Subcutaneous abdominal adipose tissue (tissue), 5 donors: ENCODE measurements at regions not wholly inside any gene's neighbourhood (a gene's known extent, or its start where the extent isn't known, plus 50 kb on each side); places are given as distances from the start of the nearest gene placed in this dataset.

Source experiments
- H3K27ac ChIP-seq: one replicate; pipeline ENCODE4 v1.7.0; 2013; ENCODE audit warnings: low read depth, mild to moderate bottlenecking, inconsistent platforms, low read length, moderate library complexity
- H3K27me3 ChIP-seq, 5 donors: one replicate each; pipeline ENCODE4 v1.7.0; 2013; ENCODE audit warnings: low read length in 5 of 5, inconsistent platforms in 1 of 5; ENCODE audit not compliant: control insufficient read depth in 5 of 5, insufficient read depth in 4 of 5
- H3K36me3 ChIP-seq, 5 donors: one replicate each; pipeline ENCODE4 v1.7.0; 2013; ENCODE audit warnings: low read length in 5 of 5; ENCODE audit not compliant: control insufficient read depth in 5 of 5, insufficient read depth in 5 of 5
- H3K4me1 ChIP-seq, 5 donors: one replicate each; pipeline ENCODE4 v1.7.0; 2013; ENCODE audit warnings: low read length in 5 of 5, mild to moderate bottlenecking in 3 of 5, moderate library complexity in 1 of 5; ENCODE audit not compliant: control insufficient read depth in 5 of 5, insufficient read depth in 5 of 5
- H3K4me3 ChIP-seq, 5 donors: one replicate each; pipeline ENCODE4 v1.7.0; 2013; ENCODE audit warnings: low read length in 5 of 5, low read depth in 1 of 5
- H3K9ac ChIP-seq, 5 donors: one replicate each; pipeline ENCODE4 v1.7.0; 2013; ENCODE audit warnings: low read length in 5 of 5, mild to moderate bottlenecking in 4 of 5, moderate library complexity in 3 of 5
- H3K9me3 ChIP-seq, 5 donors: one replicate each; pipeline ENCODE4 v1.7.0; 2013; ENCODE audit warnings: low read length in 5 of 5; ENCODE audit not compliant: control insufficient read depth in 5 of 5
- donor health status: healthy.
- donor health status: healthy.
- donor health status: healthy.
- donor health status: healthy.
- donor health status: healthy.

DNA sequence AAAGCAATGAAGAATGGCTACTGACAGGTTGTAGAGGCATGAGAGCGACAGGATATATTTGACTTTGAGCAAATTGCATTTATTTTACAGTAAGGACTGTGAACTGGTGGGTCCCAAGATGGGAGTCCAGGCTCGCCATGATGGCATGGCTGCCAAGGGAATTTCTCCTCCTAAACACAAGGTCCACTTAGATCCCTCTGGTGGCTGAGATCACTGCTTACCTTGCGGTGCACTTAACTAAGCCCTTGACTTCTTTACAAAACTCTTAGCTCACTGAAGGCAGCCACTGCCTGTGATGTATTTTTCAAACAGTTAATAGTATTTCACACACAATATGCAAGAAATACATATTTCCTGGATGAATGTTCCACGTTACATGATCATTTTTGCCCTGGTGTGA is 50.3 kb upstream of the SORBS2 start:
- Histone ChIP-seq H3K4me3 (no peak overlapping the region), H3K4me1 (peaks cover 0 to 9% (median 0%) of the 10 kb centered on the region in 5 donors), H3K27ac (no peak overlapping the region), H3K9me3 (peaks cover 0 to 2% (median 0%) of the 10 kb centered on the region in 5 donors), H3K9ac (no peak overlapping the region), H3K36me3 (no peaks in the 10 kb centered on the region), H3K27me3 (no peaks in the 10 kb centered on the region)

DNA sequence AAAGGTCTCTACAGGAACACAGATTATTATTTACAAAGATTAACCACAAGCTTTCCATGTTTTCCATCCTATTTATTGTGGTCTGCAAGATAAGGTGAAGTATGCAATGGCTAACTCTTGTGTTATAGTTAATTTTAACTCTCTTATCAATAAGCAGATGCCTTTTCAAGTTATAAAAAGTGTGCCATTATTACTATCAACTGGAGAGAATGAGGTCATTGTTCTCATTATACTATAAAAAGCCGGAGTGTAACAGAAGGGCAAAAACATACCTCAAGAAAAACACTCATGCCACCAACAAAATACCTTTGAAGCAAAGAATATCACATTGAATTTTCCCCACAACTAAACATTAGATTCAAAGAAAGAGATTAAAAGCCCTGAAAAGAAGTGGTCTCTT is 52.0 kb upstream of the SORBS2 start:
- no peaks in the 10 kb centered on the region for H3K27me3 ChIP-seq
- no peak overlapping the region for H3K9ac ChIP-seq
- H3K9me3 ChIP-seq: no peaks in the 10 kb centered on the region
- H3K27ac ChIP-seq: no peak overlapping the region
- no peak overlapping the region for H3K4me3 ChIP-seq
- H3K4me1 ChIP-seq: peaks cover 0 to 9% (median 0%) of the 10 kb centered on the region in 5 donors
- H3K36me3 ChIP-seq: no peaks in the 10 kb centered on the region

DNA sequence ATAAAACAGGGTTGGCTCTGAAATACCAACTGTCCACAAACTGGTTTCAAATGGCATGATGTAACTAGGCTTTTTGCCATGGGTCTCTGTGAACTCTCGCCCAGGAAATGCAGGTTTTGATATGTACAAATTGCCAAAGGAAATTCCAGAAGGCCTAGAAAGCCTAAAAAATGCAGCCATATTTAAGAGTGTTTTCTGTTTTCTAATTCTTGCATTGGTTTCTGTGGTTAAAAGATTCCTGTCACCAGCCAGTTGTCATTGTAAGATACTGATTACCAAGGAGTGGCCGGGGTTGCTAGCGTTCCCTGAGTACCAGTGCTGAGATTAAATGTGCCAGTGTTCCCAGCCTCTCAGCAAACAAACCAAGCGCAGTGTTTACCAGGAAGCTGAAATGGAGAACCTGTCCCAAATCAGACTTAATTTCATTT is 53.9 kb upstream of the SORBS2 start:
- Histone ChIP-seq H3K4me3 (no peak overlapping the region), H3K9ac (peak overlapping the region in 1 of 5 donors; percentile 5), H3K4me1 (peaks cover 0 to 9% (median 0%) of the 10 kb centered on the region in 5 donors), H3K27ac (no peak overlapping the region), H3K9me3 (no peaks in the 10 kb centered on the region), H3K27me3 (no peaks in the 10 kb centered on the region), H3K36me3 (no peaks in the 10 kb centered on the region)

DNA sequence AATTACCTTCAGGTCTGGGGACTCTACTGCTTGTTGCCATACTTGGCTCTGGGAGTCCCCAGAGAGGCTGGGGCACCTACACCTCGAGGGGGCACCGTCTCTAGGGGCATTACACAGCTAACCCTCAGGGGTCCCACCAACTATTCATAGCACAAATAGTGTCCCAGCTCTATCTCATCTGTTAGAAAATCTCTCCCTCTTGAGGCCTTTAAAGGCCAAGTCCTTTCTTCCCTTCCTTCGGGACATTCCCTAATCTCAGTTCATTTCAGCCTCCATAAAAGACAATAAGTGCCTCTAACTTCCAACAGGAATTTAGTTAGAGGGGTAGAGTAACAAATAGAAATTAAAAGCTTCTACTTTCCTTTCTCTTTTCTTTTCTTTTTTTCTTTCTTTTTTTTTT is 55.8 kb upstream of the SORBS2 start:
- Histone ChIP-seq H3K4me1 (peaks cover 0 to 9% (median 0%) of the 10 kb centered on the region in 5 donors), H3K9ac (no peak overlapping the region), H3K4me3 (no peak overlapping the region), H3K36me3 (no peaks in the 10 kb centered on the region), H3K27ac (no peak overlapping the region), H3K27me3 (no peaks in the 10 kb centered on the region), H3K9me3 (no peaks in the 10 kb centered on the region)

DNA sequence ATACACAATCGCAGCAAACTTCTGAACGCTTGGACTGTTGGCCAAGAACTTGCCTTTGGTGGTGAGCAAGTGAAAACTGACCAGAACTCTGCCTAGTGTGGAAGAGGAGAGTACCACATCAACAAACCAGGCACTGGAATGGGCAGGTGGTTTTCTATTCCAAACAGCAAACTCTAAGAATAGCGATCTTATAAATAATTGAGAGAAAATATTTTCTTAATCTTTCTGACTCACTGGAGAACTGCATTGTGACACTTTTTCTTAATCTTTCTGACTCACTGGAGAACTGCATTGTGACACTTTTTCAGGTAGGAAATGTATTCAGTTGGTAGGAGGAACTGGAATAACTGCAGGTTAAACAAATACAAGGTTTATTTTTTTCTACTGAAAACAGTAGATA is 57.0 kb upstream of the SORBS2 start:
- no peaks in the 10 kb centered on the region for H3K27me3 ChIP-seq
- peaks cover 0 to 9% (median 0%) of the 10 kb centered on the region in 5 donors for H3K4me1 ChIP-seq
- H3K36me3 ChIP-seq: no peaks in the 10 kb centered on the region
- H3K4me3 ChIP-seq: no peak overlapping the region
- H3K9ac ChIP-seq: no peak overlapping the region
- H3K9me3 ChIP-seq: no peaks in the 10 kb centered on the region
- no peak overlapping the region for H3K27ac ChIP-seq

DNA sequence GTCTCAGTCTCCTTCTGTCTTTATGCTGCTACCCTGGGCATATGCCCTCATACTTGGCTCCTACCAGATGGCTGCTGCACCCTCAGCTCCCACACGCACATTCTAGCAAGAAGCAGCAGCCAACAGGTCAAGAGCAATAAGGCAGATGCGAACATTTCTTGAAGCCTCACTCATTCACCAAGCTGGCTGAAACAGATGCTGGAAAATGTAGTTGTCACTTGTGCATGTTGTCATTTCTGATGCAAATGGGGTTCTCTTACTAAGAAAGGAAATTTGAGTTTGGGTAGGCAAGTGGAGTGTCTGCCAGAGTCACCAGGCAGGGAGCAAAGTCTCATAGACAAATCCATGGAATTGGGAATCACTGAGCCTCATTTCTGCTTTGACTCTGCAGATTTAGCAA is 57.4 kb upstream of the SORBS2 start:
- no peak overlapping the region for H3K4me3 ChIP-seq
- H3K36me3 ChIP-seq: no peaks in the 10 kb centered on the region
- no peaks in the 10 kb centered on the region for H3K9me3 ChIP-seq
- H3K9ac ChIP-seq: no peak overlapping the region
- no peak overlapping the region for H3K27ac ChIP-seq
- H3K4me1 ChIP-seq: peaks cover 0 to 9% (median 0%) of the 10 kb centered on the region in 5 donors
- H3K27me3 ChIP-seq: no peaks in the 10 kb centered on the region

DNA sequence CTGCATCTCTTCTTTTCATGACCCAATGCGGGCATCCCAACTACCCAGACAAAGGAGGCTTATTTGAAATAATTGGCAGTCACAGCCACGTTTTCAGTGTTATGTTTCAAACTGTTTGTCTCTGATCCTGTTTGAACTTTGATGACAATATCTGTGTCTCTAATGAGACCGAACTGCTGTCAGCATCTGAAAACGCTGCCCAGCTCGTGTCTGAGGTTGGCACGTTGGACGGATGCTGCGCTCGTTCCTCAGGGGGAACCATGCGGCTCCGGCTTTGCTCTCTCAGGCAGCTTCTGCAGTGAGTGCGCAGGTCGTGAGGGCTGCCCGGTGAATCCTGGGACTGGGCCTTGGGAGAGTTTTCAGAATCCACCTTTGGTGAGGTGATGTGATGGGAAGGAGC is 58.4 kb upstream of the SORBS2 start:
- H3K27me3 ChIP-seq: no peaks in the 10 kb centered on the region
- no peaks in the 10 kb centered on the region for H3K9me3 ChIP-seq
- no peak overlapping the region for H3K9ac ChIP-seq
- H3K4me1 ChIP-seq: peaks cover 0 to 8% (median 0%) of the 10 kb centered on the region in 5 donors
- no peaks in the 10 kb centered on the region for H3K36me3 ChIP-seq
- no peak overlapping the region for H3K4me3 ChIP-seq
- H3K27ac ChIP-seq: no peak overlapping the region

DNA sequence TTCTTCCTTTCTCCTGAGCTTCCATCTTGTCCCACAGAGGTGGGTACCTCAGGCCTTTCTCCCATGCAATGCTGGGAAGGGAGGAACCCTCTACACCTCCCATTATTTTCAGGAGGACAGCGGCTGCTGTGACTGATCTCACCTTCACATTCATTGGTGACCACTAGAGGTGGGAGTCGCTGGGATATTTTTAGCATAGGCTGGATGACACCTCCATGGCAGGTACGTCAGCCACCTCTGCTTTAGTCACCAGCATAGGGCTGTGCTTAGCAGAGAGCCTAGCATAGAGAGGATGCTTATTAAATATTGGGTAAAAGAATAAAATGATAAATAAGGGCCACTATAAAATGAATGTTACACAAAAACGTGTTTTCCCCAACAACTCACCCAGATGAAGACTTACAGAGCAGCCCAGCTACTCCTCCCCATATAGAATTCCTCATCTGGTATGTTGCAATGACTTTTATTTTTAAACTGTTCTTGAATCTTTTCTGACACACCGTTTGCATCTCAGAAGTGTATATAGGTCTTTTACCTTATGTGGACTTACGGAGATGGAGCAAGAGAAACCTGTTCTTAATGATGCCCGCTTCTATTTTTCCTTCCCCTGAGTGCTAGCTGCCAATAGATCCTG is 60.9 kb upstream of the SORBS2 start:
- Histone ChIP-seq H3K36me3 (no peaks in the 10 kb centered on the region), H3K4me3 (no peak overlapping the region), H3K9ac (no peak overlapping the region), H3K4me1 (no peaks in the 10 kb centered on the region), H3K9me3 (no peaks in the 10 kb centered on the region), H3K27ac (no peak overlapping the region), H3K27me3 (no peaks in the 10 kb centered on the region)

DNA sequence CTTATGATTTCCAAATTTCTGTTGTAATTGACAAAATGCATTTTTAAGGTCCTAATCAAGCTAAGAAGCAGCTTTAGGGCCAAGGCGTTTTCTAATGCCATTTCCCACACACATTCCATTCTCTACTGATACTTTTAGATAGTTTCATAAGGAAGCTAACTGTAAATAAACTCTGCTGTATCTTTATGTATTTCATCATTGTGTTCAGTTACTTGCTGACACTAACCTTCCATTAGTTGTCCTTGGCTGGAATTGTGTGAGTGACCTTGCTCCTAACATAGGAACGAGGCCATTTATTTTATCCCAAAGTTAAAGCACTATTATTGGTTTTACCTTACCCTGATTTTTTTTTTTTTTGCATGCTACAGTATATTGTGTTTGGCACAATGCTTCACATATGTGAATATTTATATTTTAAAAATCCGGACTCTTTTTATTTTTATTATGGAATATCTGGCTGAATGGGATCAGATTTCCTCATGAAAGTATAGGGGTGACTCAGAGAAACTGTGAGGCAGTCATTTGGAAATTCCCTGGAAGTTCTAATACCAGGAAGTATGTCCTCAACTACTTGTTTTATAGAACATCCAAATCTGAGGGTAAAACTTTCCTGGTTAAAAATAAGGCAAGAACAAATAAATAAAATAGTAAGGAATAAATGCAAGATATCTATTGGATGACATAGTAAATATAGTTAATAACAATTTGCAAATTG is 62.7 kb upstream of the SORBS2 start:
- Histone ChIP-seq H3K4me3 (no peak overlapping the region), H3K27me3 (no peaks in the 10 kb centered on the region), H3K9me3 (no peaks in the 10 kb centered on the region), H3K9ac (no peak overlapping the region), H3K36me3 (no peaks in the 10 kb centered on the region), H3K27ac (no peak overlapping the region), H3K4me1 (no peaks in the 10 kb centered on the region)

DNA sequence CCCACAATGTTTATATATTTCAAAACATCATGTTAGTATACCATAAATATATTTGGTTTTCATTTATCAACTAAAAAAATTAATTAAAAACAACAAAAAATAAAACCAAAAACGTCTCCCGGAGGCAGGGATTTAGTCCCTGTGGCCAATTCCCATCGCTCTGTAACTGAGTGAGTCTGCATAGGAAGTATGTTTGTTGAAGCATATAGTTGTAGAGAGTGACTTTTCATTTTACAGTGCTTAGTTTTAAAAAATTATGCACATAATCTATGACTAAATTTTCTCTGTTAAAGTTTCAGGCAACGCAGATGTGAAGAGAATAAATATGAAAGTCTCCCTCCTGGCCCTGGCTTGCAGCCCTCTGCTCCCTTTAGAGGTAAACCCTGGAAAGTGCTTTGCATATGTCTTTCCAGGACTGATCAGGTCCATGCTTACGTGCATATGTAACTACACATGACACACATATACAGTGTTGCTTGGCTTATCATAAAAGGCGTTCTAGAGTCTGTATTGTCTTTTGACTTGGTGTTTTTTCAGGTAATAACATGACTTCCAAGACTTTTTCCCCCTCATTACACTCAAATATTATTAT is 63.4 kb upstream of the SORBS2 start:
- no peaks in the 10 kb centered on the region for H3K9me3 ChIP-seq
- H3K27ac ChIP-seq: no peak overlapping the region
- no peaks in the 10 kb centered on the region for H3K27me3 ChIP-seq
- no peaks in the 10 kb centered on the region for H3K36me3 ChIP-seq
- H3K9ac ChIP-seq: no peak overlapping the region
- no peaks in the 10 kb centered on the region for H3K4me1 ChIP-seq
- H3K4me3 ChIP-seq: no peak overlapping the region
